Kasumi-1 (cell line): ENCODE measurements at regions not wholly inside any gene's neighbourhood (a gene's known extent, or its start where the extent isn't known, plus 50 kb on each side); places are given as distances from the start of the nearest gene placed in this dataset.
A peak's percentile ranks its signal among the peaks of the same experiment; 100 is the strongest.
"Not testable (repeated sequence)": the region's sequence is repeated elsewhere in the genome, so short reads cannot be mapped to it uniquely, and the experiment has no call there.

ENCODE experiments used
- DNase-seq, 2 experiments: peaks; one replicate each; lab custom pipeline; 2025; lab: John Stamatoyannopoulos, UW

DNA sequence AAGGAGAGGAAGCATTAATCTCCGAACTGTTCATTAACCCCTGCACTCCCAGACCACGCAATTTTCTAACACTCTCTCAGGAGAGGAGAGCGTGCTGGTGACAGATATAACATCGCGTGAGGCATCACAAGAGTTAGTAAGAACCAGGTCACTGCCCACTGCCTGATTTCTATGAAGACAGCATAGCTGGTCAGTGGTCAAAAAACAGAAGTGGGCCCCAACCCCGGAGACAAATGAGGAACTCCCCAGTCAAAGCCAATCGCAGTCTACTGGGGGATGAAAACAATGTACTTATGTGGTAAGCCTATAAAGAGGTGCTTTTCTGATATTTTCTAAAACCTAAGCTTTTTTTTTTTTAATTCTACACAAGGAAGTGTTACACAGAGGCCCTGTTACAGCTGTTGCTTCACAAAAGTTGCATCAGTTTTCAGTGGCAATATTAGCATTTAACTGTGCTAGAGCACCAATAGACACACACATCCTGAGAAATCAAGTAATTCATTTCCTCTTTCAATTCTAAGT is 231.8 kb upstream of the IRF2BP2 start:
- DNase-seq, result peak; percentile 76 to 78

DNA sequence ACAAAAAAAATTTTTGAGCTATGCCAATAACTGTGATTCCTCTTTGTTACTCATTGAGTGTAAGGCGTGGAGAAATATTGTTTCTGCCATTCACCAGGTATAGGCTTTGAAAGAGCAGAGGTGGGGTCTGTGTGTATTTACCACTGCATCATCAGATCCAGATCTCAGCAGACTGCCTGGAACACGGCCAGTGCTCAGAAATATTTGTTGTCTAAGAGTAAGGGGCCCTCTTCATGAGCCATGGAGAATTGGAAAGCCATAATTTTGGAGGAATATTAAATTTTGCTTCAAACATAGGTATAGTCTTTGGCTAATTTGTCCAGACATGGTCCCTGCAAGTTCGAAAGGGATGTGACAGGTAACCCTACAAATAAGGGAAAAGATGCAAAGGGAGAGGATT is 231.3 kb upstream of the IRF2BP2 start:
- DNase-seq, result no peak

DNA sequence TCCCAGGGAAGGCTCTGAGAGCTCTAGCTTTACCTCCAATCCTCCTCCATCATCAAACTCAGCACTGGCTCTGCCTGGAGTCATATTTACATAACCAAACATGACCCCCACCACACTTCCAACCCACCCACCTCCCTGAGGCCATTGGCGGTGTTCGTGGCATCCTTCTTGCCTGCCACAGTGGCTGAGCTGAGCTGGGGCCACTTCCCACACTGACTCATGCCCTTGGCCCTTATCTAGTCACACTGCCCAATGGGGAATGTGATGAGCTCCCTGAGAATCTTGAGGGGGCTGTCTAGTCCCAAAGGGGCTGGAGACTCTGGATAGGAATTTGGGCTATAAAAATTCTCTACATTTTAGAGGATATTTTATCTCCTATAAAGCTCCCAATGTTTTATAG is 230.9 kb upstream of the IRF2BP2 start:
- DNase-seq, result no peak

DNA sequence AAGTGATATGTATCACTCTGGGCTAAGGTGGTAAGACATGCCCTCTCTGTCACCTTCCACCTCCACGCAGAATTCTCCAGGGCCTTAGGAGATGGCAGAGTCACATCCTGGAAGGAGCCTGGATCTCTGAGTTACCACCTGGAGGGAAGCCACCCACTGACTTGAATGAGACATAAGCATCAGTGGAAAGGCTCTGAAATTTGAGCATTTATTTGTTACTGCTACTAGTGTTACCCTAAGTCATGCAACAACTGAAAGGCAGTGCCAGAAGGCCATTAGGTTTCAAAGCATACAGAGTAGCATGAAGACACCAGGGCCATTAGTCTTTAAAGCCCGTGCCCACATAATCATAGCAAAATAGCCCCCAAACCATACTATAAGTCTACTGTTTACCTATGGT is 230.3 kb upstream of the IRF2BP2 start:
- no peak for DNase-seq

DNA sequence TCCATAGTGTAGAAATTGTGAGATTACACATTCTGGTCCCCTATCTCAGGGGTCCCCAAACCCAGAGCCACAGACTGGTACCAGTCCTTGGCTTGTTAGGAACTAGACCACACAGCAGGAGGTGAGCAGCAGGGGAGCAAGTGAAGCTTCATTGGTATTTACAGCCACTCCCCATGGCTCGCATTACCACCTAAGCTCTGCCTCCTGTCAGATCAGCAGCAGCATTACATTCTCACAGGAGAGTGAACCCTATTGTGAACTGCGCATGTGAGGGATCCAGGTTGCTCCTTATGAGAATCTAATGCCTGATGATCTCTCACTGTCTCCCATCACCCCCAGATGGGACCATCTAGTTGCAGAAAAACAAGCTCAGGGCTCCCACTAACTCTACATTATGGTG is 229.7 kb upstream of the IRF2BP2 start:
- no peak for DNase-seq

DNA sequence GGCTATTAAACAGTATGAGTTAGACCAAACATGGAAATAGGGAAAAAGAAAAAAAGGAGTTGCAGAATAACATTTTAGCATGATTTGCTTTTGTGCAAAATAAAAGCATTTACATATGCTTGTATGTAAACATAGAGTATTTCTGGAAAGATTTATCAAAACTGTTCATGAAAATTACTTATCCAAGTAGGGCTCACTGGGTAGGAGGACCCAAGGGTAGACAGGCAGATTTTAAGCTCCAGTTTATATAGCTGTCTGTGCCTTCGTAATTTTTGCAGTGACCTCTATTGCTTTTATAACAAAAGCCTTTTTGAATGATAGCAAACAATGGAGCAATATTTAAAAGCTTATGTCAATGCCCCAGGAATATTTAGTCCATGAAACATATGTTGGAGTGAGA is 228.8 kb upstream of the IRF2BP2 start:
- DNase-seq, result no peak

DNA sequence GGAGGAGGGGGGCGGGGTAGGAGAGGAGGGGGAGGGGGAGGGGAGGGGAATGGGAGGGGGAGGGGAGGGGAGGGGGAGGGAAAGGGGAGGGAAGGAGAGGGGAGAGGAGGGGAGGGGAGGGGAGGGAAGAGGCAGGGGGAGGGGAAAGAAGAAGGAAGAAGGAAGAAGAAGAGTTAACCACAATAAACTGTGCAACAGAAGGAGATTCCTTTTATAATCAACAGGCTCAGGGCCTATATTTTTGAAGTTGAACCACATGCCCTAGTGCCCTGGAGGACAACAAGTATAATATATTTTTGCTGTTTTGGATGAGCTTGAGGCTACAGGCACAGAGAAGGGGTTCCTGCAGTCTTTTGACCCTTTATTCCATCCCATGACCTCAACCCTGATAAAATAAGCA is 228.2 kb upstream of the IRF2BP2 start:
- DNase-seq, result peak; percentile 40 to 64

DNA sequence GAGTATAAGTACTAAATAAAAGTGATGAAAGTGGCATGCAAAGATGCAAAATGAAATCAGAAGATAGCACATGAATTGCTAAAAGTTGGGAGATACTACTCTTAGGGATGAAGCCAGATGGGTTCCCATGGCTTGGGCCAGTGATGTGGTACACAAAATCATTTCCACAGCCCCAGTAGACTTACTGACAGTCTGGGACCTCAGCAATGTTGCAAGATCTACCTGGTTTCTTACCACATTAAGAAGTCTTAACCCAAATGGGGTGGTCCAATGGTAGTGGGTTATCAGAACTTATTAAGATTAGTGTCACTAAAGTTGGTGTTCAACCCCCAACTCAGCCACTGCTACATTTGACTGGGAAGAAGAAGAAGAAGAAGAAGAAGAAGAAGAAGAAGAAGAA is 227.7 kb upstream of the IRF2BP2 start:
- DNase-seq, result no peak

DNA sequence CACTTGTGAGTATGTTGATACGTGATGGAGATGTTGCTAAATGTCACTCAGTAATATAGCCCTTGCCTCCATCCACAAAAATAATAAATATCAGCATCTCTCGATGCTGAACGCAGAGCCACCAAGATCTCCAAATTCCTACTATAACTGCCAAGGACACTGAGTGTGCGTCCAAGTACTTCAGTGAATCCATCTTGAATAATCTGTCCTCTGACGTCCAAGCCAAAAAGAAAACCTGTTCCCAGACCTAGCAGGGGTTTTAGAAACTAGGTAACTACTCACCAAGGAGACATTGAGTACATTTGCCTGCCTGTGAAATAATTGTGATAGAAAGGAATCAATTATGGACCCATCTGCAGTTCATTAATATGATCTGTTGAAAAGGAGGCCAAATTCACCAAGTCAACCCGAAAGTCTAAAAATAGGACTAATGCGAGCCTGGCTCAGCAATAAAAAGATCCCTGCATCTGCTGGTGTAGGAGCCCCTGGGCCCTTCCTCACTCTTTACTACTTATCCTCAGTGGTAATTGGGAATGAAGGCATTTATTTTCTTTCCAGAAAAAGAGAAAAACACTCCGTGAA is 226.9 kb upstream of the IRF2BP2 start:
- DNase-seq, result no peak

DNA sequence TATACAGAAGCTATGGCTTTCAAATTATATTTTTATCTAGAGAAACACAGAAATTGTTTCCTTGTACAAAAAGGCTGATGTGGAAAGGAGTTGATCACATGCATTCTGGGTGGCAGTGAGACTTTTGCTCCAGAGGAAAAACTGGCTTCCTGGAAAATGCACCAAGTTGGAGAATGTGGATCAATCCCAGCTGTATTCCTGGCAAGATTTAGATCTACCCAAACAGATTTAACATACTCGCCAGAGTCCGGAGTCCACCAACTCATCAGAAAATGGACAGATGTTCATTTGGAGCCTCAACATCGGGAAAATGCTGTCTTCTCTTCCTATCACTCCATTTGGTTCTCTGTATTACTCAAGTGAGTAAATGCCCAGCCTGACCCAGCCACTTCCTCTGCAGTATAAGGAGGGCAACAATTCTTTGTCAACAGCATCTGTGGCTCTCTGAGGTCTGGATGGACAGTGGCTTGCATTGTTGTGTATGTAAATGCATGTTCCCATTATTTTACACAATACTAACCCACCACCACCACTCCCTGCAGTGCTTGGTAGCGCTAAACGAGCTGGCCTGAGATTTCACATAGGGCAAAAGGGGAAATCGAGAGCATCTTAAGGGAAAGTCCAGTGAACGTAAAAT is 226.2 kb upstream of the IRF2BP2 start:
- no peak for DNase-seq

DNA sequence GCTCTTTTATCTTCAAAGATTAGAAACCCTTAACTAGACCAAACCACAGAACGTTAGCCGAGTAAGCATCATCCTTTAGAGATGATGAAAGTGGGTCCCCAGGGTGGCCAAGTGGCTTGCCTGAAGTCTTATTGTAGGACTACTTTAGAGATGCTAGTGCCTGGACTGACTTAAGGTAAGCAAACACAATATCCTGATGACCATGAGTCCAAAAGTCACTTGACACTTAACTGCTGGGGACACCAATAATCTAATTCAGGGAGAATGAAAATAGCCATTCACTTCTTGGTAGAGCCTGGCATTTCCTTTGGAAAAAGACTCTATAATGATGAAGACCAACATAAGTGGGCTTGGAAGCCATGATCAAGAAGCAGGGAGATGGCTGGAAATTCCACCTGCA is 225.3 kb upstream of the IRF2BP2 start:
- DNase-seq, result no peak

DNA sequence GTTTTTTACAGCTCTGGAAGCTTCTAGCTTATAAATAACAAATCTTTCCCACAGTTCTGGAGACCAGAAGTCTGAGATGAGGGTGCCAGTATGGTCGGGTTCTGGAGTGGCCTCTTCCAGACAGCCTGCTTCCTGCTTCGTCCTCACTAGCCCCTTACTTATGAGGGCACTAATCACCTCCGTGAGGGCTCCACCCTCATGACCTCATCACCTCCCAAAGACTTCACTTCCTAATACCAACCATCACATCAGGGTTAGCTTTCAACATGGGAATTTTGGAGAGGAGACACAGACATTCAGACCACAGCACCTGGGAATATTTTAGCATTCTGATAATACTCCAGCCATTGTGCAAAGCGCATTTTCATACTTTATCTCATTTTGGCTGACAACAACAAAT is 223.7 kb upstream of the IRF2BP2 start:
- DNase-seq, result no peak

DNA sequence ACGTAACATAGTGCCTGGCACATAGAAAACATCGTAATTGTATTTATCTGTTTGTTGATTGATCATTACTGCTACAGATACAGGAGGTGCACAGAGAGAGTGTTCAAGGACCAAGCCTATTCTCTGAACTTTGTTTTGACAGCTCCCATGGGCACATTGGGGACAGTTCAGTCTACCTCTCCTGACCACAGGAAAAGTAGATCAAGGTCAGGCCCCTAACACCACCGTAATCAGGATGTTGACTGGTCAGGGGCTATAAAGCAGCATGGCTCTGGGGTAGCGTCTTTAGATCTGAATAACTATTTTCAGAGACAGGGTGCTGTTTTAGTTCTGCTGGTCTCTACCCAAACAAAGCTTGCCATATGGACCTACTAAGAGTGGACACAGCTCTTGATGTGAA is 223.1 kb upstream of the IRF2BP2 start:
- no peak for DNase-seq

DNA sequence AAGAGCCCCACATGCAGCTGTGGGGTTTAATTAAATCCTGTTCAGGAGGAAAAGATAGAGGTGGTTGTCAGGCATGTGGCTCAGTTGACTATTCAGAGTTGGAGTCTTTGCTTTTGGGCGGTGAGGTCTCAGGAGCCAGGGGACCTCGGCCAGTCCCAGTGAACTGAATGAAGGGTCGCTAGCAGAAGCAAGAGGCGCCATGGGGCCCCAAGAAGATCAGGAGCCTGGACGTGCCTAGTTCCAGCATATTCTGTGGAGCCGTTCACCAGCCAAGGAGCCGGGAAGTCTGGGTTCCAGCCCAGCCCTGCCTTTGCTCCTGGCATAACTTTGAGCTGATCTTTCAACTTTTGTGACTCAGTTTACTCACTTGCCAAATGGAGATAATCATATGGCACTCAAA is 217.7 kb upstream of the IRF2BP2 start:
- no peak for DNase-seq

DNA sequence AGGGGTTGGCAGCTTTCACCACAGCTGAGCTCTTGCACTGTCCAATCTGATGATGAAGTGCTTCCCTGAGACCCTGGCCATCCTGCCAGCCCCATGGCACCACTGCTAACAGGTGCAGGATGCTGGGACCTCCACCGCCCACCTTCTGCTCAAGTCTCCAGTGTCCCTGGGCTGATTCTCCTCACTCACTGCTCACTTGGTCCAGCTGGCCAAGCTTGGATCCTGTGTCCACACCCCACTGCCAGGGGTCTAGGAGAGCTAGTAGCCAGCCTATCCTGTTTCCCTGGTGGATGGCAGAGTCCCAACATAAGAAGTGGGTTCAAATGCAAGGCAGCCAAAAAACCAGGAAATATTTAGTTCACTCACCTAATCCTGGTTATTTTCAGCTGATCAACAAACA is 217.2 kb upstream of the IRF2BP2 start:
- DNase-seq, result no peak

DNA sequence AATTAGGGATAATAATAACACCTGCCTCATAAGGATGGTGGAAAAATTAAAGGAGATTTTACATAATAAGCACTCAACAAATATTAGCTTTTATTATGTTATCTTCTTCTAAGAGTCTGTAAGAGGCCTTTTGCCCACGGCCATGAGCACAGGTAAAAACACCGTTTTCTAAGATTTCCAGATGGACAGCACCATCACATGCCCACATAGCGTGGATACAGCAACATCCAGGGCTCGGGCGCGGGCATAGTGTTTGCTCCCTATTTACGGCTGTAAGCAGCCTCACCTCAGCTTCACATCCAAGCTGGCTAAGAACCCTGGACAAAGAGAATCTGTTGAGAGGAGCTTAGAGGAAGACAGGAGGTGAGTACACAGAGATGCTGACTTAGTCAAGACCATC is 216.4 kb upstream of the IRF2BP2 start:
- no peak for DNase-seq

DNA sequence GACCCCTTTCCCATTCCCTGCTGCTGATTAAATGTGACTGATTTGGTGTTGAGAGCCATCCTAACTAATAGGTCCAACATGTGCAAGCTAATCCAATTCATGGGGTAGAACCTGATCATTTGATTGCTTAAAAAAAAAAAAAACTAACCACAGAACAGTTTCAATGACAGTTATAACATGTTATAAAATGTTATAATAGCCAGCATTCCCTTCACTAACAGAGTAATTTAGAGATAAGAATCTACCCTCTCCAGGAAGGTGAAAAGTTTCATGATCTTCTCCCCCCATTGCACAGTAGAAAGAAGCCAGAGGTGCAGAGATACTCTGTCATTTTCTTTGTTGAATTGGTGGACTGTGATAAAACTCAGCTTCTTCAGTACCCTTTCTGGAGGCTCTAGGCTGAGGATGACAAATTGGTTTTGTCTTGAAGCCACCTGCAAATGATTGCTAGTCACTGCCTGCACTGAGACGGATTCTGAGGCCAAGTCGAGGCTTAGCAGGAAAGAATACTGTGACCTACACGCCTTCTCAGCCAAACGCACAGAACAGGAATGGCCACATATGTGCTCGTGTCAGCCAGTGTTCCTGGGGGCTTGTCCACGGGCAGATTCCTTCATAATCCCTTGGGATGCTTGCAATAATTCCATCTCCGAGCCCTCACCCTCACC is 215.7 kb upstream of the IRF2BP2 start:
- no peak for DNase-seq

DNA sequence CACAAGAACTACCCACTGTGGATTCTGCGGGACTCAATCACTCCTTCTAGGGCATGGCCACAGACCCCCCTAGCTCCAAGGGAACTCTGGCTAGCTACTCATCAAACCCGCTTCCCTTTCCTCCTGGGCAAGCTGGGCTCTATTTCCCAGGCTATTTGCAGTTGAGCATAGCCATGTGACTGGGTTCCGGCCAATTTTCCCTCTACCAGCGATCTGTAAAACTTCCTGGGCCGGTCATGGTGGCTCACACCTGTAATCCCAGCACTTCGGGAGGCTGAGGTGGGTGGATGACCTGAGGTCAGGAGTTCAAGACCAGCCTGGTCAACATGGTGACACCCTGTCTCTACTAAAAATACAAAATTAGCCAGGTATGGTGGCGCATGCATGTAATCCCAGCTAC is 214.9 kb upstream of the IRF2BP2 start:
- DNase-seq, result not testable (repeated sequence)

DNA sequence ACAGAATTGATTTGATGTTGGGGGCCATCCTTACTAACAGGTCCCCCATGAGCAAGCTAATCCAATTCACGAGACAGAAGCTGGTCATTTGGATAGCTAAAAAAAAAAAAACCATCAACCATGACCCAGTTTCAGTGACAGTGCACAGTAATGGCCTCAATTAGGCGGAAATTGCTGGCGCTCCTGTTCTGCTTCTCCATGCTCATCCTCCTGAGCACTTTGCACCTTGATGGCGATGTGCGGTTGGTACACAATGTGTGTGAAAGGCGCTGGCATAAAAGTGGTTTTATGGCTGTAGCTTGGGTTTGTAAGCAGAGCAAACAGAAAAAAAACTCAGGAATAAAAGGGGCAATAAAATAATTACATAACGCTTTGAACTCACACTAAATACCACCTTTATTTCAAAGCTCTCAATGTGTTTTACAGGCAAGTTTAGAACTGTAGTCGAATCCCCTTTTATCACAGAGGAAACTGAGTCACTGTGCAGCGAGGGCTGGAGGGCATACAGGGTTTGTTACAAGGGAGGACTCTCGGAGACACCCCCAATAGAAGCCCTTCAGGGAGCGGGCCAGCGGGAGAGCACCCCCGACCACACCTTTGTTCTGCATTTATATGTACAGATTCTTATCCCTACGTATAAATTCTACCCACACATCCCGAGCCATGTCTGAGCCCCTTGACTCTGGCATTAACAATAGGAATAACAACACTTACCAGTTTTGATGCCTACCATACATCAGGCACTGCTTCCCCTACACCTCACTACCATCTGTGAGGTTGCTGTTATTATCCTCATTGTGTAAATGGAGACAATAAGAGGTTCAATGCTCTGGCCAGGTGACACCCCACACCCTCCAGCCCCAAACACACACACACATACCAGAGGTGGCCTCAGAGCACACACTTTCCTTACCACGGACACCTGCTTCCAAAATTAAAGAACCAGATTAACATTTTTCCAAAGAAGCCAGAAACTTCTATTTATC is 213.5 kb upstream of the IRF2BP2 start:
- DNase-seq, result no peak

DNA sequence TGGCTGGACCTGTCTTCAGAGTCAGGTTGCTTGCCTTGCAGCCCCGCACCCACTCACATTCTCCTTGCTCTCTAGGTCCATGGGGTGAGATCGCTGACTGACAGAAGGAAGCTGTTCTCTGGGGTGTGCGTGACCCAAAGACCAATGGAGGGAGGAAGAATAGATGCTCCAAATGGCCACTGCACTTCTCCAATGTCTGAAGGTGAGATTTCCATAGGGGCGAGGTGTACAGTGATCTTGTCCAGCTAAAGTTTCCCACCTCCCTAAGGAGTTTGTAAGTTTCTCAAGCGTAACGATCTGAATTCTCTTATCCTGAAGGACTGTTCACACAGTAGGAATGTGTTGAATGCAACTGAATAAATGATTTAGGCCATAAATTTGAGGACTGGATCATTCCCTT is 211.9 kb upstream of the IRF2BP2 start:
- DNase-seq, result no peak

DNA sequence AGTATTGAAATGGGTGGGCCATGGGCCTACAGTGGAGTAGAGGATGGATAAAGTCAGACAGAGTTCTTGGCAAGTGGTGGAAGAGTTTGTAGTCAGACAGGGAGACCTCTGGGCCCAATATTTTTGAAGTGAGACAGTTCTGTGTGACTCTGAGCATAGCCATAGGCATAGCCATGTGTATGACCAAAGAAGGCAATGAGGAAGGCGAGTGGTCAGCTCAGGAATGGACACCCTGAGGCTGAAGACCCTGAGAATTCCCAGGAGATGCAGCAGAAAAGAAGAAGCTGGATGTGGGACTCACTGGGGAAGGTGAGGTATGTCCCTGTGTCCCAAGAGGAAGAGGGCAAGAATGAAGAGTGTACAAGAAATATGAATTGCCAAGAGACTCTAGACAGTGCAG is 210.6 kb upstream of the IRF2BP2 start:
- DNase-seq, result no peak

DNA sequence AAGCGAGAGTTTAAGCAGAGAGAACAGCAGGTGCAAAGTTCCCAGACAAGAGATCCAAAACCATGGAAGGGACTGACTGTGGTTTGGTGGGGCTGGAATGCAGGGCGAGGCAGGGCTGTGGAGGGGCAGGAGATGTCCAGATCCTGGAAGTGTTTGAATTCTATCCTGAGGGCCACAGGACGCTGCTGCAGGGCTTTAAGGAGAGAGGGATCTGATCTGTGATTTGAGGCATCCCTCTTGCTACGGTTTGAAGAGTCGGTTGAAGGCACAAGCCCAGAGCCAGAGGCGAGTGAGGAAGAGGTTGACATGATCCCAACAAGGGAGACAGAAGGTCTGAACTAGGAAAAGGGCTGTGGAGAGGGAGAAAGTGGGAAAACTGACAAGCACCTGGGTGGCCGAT is 209.9 kb upstream of the IRF2BP2 start:
- DNase-seq, result not testable (repeated sequence)
